Dedifferentiated amniotic fluid mesenchymal stem cell (primary cell): ENCODE measurements at regions not wholly inside any gene's neighbourhood (a gene's known extent, or its start where the extent isn't known, plus 50 kb on each side); places are given as distances from the start of the nearest gene placed in this dataset.

Source experiments
- DNase-seq: peaks from one replicate; pipeline ENCODE4 v3.0.0-alpha.2; 2016; ENCODE audit errors: extremely low spot score

- DNase-seq: no peak
These were observed 80.0 kb downstream of the S1PR1 start for GRCh38 chr1:101316799-101317198.

GRCh38 chr1:101317590-101317989 lies 80.8 kb downstream of the S1PR1 start:
- no peak for DNase-seq

GRCh38 chr1:101323535-101323934 lies 86.7 kb downstream of the S1PR1 start:
- no peak for DNase-seq

- DNase-seq: no peak
These were observed 88.3 kb downstream of the S1PR1 start for GRCh38 chr1:101325144-101325543.

- DNase-seq: no peak
These were observed 93.8 kb downstream of the S1PR1 start for GRCh38 chr1:101330427-101331130.

- no peak for DNase-seq
These were observed 95.0 kb downstream of the S1PR1 start for GRCh38 chr1:101331794-101332193.

GRCh38 chr1:101332633-101333032 lies 95.8 kb downstream of the S1PR1 start:
- no peak for DNase-seq

GRCh38 chr1:101333186-101333585 lies 96.4 kb downstream of the S1PR1 start:
- no peak for DNase-seq

- no peak for DNase-seq
These were observed 101.1 kb downstream of the S1PR1 start for GRCh38 chr1:101337968-101338367.

GRCh38 chr1:101338714-101339430 lies 102.1 kb downstream of the S1PR1 start:
- DNase-seq: no peak

GRCh38 chr1:101344745-101345144 lies 107.9 kb downstream of the S1PR1 start:
- no peak for DNase-seq

- no peak for DNase-seq
These were observed 109.6 kb downstream of the S1PR1 start for GRCh38 chr1:101346419-101346818.

- DNase-seq: no peak
These were observed 119.2 kb downstream of the S1PR1 start for GRCh38 chr1:101356013-101356412.

GRCh38 chr1:101356604-101357443 lies 120.0 kb downstream of the S1PR1 start:
- DNase-seq: no peak

- DNase-seq: peak; percentile 80
These were observed 120.7 kb downstream of the S1PR1 start for GRCh38 chr1:101357444-101357986.

GRCh38 chr1:101360506-101360905 lies 123.7 kb downstream of the S1PR1 start:
- no peak for DNase-seq

- no peak for DNase-seq
These were observed 127.1 kb downstream of the S1PR1 start for GRCh38 chr1:101363891-101364318.

GRCh38 chr1:101364370-101365120 lies 127.7 kb downstream of the S1PR1 start:
- DNase-seq: no peak

- peak; percentile 23 for DNase-seq
These were observed 128.4 kb downstream of the S1PR1 start for GRCh38 chr1:101365186-101365585.

- no peak for DNase-seq
These were observed 129.1 kb downstream of the S1PR1 start for GRCh38 chr1:101365878-101366277.

- DNase-seq: no peak
These were observed 129.8 kb downstream of the S1PR1 start for GRCh38 chr1:101366513-101367215.
